Peyer's patch (tissue), 4 donors: ENCODE measurements at regions not wholly inside any gene's neighbourhood (a gene's known extent, or its start where the extent isn't known, plus 50 kb on each side); places are given as distances from the start of the nearest gene placed in this dataset.
"Not testable (repeated sequence)": the region's sequence is repeated elsewhere in the genome, so short reads cannot be mapped to it uniquely, and the experiment has no call there.

Experiments
- DNase-seq, 3 donors: peaks; one replicate each; pipeline ENCODE4 v3.0.0-alpha.2; 2017 to 2019
- H3K27ac ChIP-seq, 4 donors: fragments of 200-600 bp; sonication (generic); one replicate each; pipeline ENCODE4 v1.5.1; 2016 to 2019
- H3K27me3 ChIP-seq, 2 donors: fragments of 200-600 bp; sonication (generic); one replicate each; pipeline ENCODE4 v1.5.1; 2019
- H3K36me3 ChIP-seq, 3 donors: fragments of 200-600 bp; sonication (generic); one replicate each; pipeline ENCODE4 v1.5.1; 2016 to 2019
- H3K4me1 ChIP-seq, 4 donors: fragments of 200-600 bp; sonication (generic); one replicate each; pipeline ENCODE4 v1.5.1; 2016 to 2019
- H3K4me3 ChIP-seq, 4 donors: fragments of 200-600 bp; sonication (generic); 1 replicate in 3 of 4; 2 replicates in 1 of 4; pipeline ENCODE4 v1.5.1; 2016 to 2019; ENCODE audit warnings: mild to moderate bottlenecking in 1 of 4
- H3K9me3 ChIP-seq, 4 donors: fragments of 200-600 bp; sonication (generic); one replicate each; pipeline ENCODE4 v1.5.1; 2016 to 2019; ENCODE audit warnings: mild to moderate bottlenecking in 1 of 4
- CTCF ChIP-seq, 6 experiments: fragments of 450-650 bp in 4 of 6; fragments of 200-600 bp in 2 of 6; sonication (generic) in 1 of 6; IDR thresholded peaks; one replicate each; pipeline ENCODE4 v1.5.1; 2017 to 2019; ENCODE audit warnings: antibody characterized with exemption in 6 of 6, mild to moderate bottlenecking in 3 of 6, moderate library complexity in 1 of 6
- POLR2A ChIP-seq, 2 donors: fragments of 450-650 bp; IDR thresholded peaks; one replicate each; pipeline ENCODE4 v1.5.1; 2017; ENCODE audit warnings: antibody characterized with exemption in 2 of 2, mild to moderate bottlenecking in 2 of 2, moderate library complexity in 2 of 2

DNA sequence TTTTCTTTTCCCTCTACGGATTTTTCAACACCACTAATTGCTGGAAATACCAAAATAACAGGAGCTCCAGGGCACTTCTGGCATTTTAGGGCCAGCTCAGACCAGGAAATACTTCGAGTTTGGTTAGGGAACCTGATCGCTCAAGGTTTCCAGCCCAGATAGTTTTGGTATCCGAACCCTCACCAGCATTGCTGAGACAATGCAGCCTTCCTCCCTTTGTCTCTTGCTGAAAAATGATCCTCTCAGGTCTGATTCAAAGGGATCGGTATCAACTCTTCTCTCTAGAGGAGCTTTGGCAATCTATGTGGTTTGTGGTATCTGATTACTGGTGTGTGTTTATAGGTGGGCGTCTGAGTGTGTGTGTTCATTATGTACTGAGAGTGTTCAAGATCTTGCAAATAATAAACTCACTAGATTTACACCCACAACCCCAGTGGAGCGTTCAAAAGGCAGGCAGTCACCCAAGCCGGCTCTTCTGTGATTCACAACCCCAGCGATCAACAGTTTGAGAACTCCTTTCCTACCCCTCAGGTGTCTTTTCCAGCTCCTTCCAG is 122.8 kb upstream of the EGFLAM start:
- no peak for TF ChIP-seq CTCF (IDR thresholded peaks at IDR 0.05)
- TF ChIP-seq POLR2A (IDR thresholded peaks at IDR 0.05): no peak
- DNase-seq: no peak
- H3K4me3 ChIP-seq: no peak overlapping the region
- no peaks in the 10 kb centered on the region for H3K4me1 ChIP-seq
- H3K36me3 ChIP-seq: no peaks in the 10 kb centered on the region
- no peaks in the 10 kb centered on the region for H3K27me3 ChIP-seq
- no peaks in the 10 kb centered on the region for H3K9me3 ChIP-seq
- no peak overlapping the region for H3K27ac ChIP-seq

GRCh38 chr5:38134810-38135209 is 123.5 kb upstream of the EGFLAM start:
- H3K27ac ChIP-seq: no peak overlapping the region
- no peak overlapping the region for H3K4me3 ChIP-seq
- no peaks in the 10 kb centered on the region for H3K27me3 ChIP-seq
- TF ChIP-seq POLR2A (IDR thresholded peaks at IDR 0.05) (no peak), CTCF (IDR thresholded peaks at IDR 0.05) (no peak)
- H3K4me1 ChIP-seq: no peaks in the 10 kb centered on the region
- no peaks in the 10 kb centered on the region for H3K36me3 ChIP-seq
- no peak for DNase-seq
- H3K9me3 ChIP-seq: no peaks in the 10 kb centered on the region

GRCh38 chr5:38134294-38134693 is 124.1 kb upstream of the EGFLAM start:
- not testable (repeated sequence) for H3K36me3 ChIP-seq, H3K4me3 ChIP-seq, H3K27me3 ChIP-seq, DNase-seq, H3K4me1 ChIP-seq, H3K27ac ChIP-seq, H3K9me3 ChIP-seq

DNA sequence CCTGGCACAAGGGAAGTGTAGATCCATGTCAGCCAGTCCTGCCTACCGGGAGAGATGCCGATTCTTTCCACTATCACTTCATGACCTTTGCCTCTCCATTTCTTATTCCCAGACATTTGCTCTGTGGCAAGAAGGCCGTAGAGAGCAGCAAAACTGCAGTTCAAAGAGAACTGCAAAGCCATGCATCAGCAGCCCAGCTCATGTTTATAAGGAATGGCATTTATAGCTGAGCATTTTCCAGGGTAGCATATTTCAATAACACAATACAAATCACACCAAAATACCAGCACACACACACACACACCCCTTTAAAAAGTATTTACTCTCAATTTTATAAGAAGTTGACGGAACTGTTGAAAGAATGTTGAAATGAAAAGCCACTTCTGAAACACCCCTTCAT is 126.7 kb upstream of the EGFLAM start:
- H3K27me3 ChIP-seq: no peaks in the 10 kb centered on the region
- no peaks in the 10 kb centered on the region for H3K36me3 ChIP-seq
- H3K9me3 ChIP-seq: no peaks in the 10 kb centered on the region
- H3K4me1 ChIP-seq: no peaks in the 10 kb centered on the region
- no peak overlapping the region for H3K4me3 ChIP-seq
- no peak for DNase-seq
- H3K27ac ChIP-seq: no peak overlapping the region
- no peak for TF ChIP-seq CTCF (IDR thresholded peaks at IDR 0.05)
- no peak for TF ChIP-seq POLR2A (IDR thresholded peaks at IDR 0.05)

GRCh38 chr5:38124321-38124720 is 134.0 kb upstream of the EGFLAM start:
- Histone ChIP-seq H3K4me3 (no peak overlapping the region), H3K36me3 (no peaks in the 10 kb centered on the region), H3K27me3 (no peaks in the 10 kb centered on the region), H3K27ac (no peak overlapping the region), H3K4me1 (no peaks in the 10 kb centered on the region), H3K9me3 (no peaks in the 10 kb centered on the region)
- TF ChIP-seq POLR2A (IDR thresholded peaks at IDR 0.05): no peak
- TF ChIP-seq CTCF (IDR thresholded peaks at IDR 0.05): no peak
- DNase-seq: no peak

DNA sequence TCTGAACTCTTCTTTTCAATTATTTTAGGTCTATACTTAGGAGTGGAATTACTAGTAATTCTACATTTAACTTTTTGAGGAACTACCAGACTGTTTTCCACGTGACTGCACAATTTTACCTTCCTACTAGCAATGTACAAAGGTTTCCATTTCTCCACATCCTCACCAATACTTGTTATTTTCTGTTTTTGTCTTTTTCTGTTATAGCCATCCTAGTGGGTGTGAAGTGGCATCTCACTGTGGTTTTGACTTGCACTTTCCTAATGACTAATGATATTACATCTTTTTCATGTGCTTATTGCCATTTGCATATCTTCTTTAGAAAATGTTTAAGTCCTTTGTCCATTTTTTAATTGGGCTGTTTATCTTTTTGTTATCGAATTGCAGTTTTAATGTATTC is 136.9 kb upstream of the EGFLAM start:
- no peaks in the 10 kb centered on the region for H3K27me3 ChIP-seq
- no peaks in the 10 kb centered on the region for H3K4me1 ChIP-seq
- no peaks in the 10 kb centered on the region for H3K36me3 ChIP-seq
- no peaks in the 10 kb centered on the region for H3K9me3 ChIP-seq
- H3K27ac ChIP-seq: no peak overlapping the region
- H3K4me3 ChIP-seq: no peak overlapping the region
- no peak for TF ChIP-seq POLR2A (IDR thresholded peaks at IDR 0.05)
- no peak for TF ChIP-seq CTCF (IDR thresholded peaks at IDR 0.05)
- no peak for DNase-seq
